Heart left ventricle (tissue), 16 donors: ENCODE measurements at regions not wholly inside any gene's neighbourhood (a gene's known extent, or its start where the extent isn't known, plus 50 kb on each side); places are given as distances from the start of the nearest gene placed in this dataset.

Experiments
- ATAC-seq, 4 donors: fragments of 200-7000 bp; cut with Tn5 transposase; one replicate each; pipeline ENCODE4 v1.9.1; 2020 to 2022; ENCODE audit warnings: moderate library complexity in 4 of 4, mild to moderate bottlenecking in 3 of 4, moderate number of reproducible peaks in 1 of 4
- DNase-seq, 5 donors: peaks; one replicate each; pipeline ENCODE4 v3.0.0-alpha.2; 2020
- H3K27ac ChIP-seq, 12 donors: fragments of 200-600 bp; sonication (generic) in 4 of 12; one replicate each; pipeline versions ENCODE4 v1.5.0 to v1.8.0; 2016 to 2022; ENCODE audit warnings: mild to moderate bottlenecking in 2 of 12
- H3K27me3 ChIP-seq, 9 donors: fragments of 200-600 bp; sonication (generic) in 2 of 9; one replicate each; pipeline versions ENCODE4 v1.5.1 to v1.8.0; 2016 to 2022; ENCODE audit warnings: mild to moderate bottlenecking in 3 of 9
- H3K36me3 ChIP-seq, 9 donors: fragments of 200-600 bp; sonication (generic) in 2 of 9; one replicate each; pipeline versions ENCODE4 v1.5.0 to v1.8.0; 2018 to 2022; ENCODE audit warnings: mild to moderate bottlenecking in 2 of 9
- H3K4me1 ChIP-seq, 12 donors: fragments of 200-600 bp; sonication (generic) in 4 of 12; one replicate each; pipeline versions ENCODE4 v1.5.0 to v1.8.0; 2016 to 2022; ENCODE audit warnings: mild to moderate bottlenecking in 3 of 12
- H3K4me3 ChIP-seq, 12 donors: fragments of 200-600 bp; sonication (generic) in 4 of 12; one replicate each; pipeline versions ENCODE4 v1.5.0 to v1.8.0; 2017 to 2022; ENCODE audit warnings: mild to moderate bottlenecking in 9 of 12, moderate library complexity in 4 of 12
- H3K9me3 ChIP-seq, 12 donors: fragments of 200-600 bp; sonication (generic) in 4 of 12; one replicate each; pipeline versions ENCODE4 v1.5.0 to v1.8.0; 2016 to 2022; ENCODE audit warnings: mild to moderate bottlenecking in 1 of 12
- CTCF ChIP-seq, 12 donors: fragments of 200-600 bp; sonication (generic) in 4 of 12; IDR thresholded peaks; one replicate each; pipeline versions ENCODE4 v1.5.0 to v1.8.0; 2018 to 2022; ENCODE audit warnings: antibody characterized with exemption in 12 of 12, mild to moderate bottlenecking in 5 of 12
- POLR2A ChIP-seq, 2 donors: fragments of 450-650 bp; IDR thresholded peaks; one replicate each; pipeline ENCODE4 v1.6.1; 2017; ENCODE audit warnings: antibody characterized with exemption in 2 of 2, mild to moderate bottlenecking in 2 of 2, moderate library complexity in 2 of 2
- WGBS, 4 donors: extraction: QIAGEN DNeasy Blood & Tissue Kit in 2 of 4; methylation state at CpG; one replicate each; pipeline versions ENCODE4 v1.1.5 to v1.1.7; 2013 to 2018; 5-methylcytosine and 5-hydroxymethylcytosine counted together
- intact Hi-C, 10 donors: fragments of 100-400 bp; cut with DNase I; formaldehyde crosslinking; loops; one replicate each; pipeline versions ENCODE4 v1.11.1 to v1.14.2; 2022
- donor health status: ischemic (EF 13 %, LVEDD 7.1; RV severe dilation, severe dysfunction).
- donor health status: healthy with polysubstance abuse.
- donor health status: DM: no; HTN: yes; CAD: no.
- donor health status: DM: no; HTN: no; CAD: no.
- donor health status: ischemic (EF 25% LVEDD 6.9; RV normal size, moderate dysfunction).
- donor health status: ischemic (EF 25% LVEDD 5.7; RV mildly dilated, moderate dysfunction).
- donor health status: healthy.
- donor health status: DM: yes; HTN: yes; CAD: no.
- donor health status: ischemic (EF 35%, LVEDD 5.7; RV mildly dilated, moderate dysfunction).
- donor health status: nonischemic (EF 11% LVEDD 7.7; RV severe dilation, severe dysfunction).
- donor health status: DM: yes; HTN: yes; CAD: no.
- donor health status: PGD.
- donor health status: ischemic (EF 29% LVEDD 5.4; RV normal size, mild dysfunction).
- donor health status: nonischemic (EF 23%, LVEDD 6.1; RV moderate dilation, normal function).

DNA sequence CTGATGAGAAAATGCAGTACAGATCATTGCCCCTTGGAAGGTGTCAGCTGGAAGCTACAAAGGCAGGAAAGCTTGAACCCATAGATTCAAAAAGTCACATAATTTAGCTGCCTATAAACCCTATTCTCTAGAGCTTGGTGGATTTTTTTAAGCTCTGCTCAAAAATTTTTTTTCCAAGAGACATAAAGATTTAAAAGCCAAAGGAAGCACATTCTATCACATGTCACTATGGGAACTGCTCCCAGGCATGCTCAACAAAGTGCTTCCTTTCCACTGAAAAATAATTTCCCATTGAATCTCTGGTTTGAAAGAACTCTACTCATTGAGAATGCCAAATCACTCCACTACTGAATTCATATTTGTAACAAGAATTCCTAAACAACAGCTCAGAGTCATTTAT, 419.8 kb downstream of the CETN3 start:
- Histone ChIP-seq H3K36me3 (no peaks in the 10 kb centered on the region), H3K27me3 (no peaks in the 10 kb centered on the region), H3K4me3 (no peak overlapping the region), H3K27ac (peak overlapping the region; percentile 41 to 85 (median 68)), H3K9me3 (peaks cover 0 to 6% (median 0%) of the 10 kb centered on the region in 12 donors), H3K4me1 (peaks cover 0 to 34% (median 17%) of the 10 kb centered on the region in 12 donors)
- DNase-seq (no peak), ATAC-seq (peak in 1 of 4 donors; percentile 13)
- intact Hi-C loops: loop anchor here in 5 of 10 donors (2.0 to 10.0 kb wide), 8 partner anchors 57 to 1255 kb away; partner anchors contain the start of gene MEF2C (in 2 of the 5)
- TF ChIP-seq CTCF (IDR thresholded peaks at IDR 0.05) (no peak), POLR2A (IDR thresholded peaks at IDR 0.05) (no peak)

DNA sequence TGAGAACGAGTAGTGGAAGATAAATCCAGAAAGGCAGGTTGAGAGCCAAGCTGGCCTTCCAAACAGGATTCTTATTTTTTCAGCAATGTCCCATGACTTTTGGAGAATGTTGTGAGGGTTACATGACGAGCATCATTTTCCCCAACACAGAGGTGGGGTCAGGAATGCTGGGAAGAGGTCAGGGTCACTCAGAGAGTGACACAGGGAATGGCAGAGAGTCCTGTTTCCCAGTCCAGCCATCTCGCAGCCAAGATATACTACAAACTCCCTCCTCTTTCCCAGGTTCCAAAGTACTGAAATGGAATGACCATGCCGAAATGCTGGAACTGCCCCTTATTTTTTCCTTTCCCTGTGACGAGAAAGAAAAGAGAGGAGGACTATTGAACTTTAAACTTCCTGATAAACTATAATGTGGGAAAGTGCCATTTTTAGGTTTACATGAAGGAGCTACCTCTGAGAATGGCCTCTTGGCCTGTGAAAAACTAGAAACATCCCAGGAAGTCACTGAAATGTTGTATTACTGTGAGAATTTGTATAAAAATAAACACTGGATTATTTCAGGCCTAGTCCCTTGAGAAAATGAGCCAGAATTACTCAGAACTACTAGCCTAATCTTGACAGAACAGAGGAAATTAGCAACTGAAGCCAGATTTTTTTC, 420.4 kb downstream of the CETN3 start:
- intact Hi-C loops: loop anchor here in 5 of 10 donors (2.0 to 10.0 kb wide), 5 partner anchors 56 to 1254 kb away; partner anchors contain the start of gene MEF2C (in 2 of the 5)
- Histone ChIP-seq H3K36me3 (no peaks in the 10 kb centered on the region), H3K4me3 (peak overlapping the region in 1 of 12 donors; percentile 1), H3K27ac (peak overlapping the region; percentile 41 to 85 (median 68)), H3K4me1 (peaks cover 0 to 34% (median 17%) of the 10 kb centered on the region in 12 donors), H3K9me3 (peaks cover 0 to 6% (median 0%) of the 10 kb centered on the region in 12 donors), H3K27me3 (no peaks in the 10 kb centered on the region)
- WGBS, 4 donors: 31 to 42% (median 37%) methylated on average over 5 of the region's 5 CpGs
- TF ChIP-seq CTCF (IDR thresholded peaks at IDR 0.05) (no peak), POLR2A (IDR thresholded peaks at IDR 0.05) (no peak)
- ATAC-seq: peak; percentile 74 to 91 (median 89)
- DNase-seq: peak in 4 of 5 donors; percentile 46 to 73 (median 55)

GRCh38 chr5:89988129-89988810, 421.3 kb downstream of the CETN3 start:
- 47 to 68% (median 54%) methylated on average over 5 of the region's 5 CpGs for WGBS, 4 donors
- DNase-seq: no peak
- H3K4me3 ChIP-seq: no peak overlapping the region
- no peak for TF ChIP-seq POLR2A (IDR thresholded peaks at IDR 0.05)
- no peak for TF ChIP-seq CTCF (IDR thresholded peaks at IDR 0.05)
- ATAC-seq: peak in 3 of 4 donors; percentile 40 to 67 (median 59)
- peak overlapping the region; percentile 41 to 85 (median 68) for H3K27ac ChIP-seq
- no peaks in the 10 kb centered on the region for H3K27me3 ChIP-seq
- peaks cover 0 to 6% (median 0%) of the 10 kb centered on the region in 12 donors for H3K9me3 ChIP-seq
- no peaks in the 10 kb centered on the region for H3K36me3 ChIP-seq
- intact Hi-C loops: loop anchor here in 5 of 10 donors (2.0 to 10.0 kb wide), 5 partner anchors 55 to 1253 kb away; partner anchors contain the start of gene MEF2C (in 2 of the 5)
- H3K4me1 ChIP-seq: peaks cover 0 to 34% (median 17%) of the 10 kb centered on the region in 12 donors

DNA sequence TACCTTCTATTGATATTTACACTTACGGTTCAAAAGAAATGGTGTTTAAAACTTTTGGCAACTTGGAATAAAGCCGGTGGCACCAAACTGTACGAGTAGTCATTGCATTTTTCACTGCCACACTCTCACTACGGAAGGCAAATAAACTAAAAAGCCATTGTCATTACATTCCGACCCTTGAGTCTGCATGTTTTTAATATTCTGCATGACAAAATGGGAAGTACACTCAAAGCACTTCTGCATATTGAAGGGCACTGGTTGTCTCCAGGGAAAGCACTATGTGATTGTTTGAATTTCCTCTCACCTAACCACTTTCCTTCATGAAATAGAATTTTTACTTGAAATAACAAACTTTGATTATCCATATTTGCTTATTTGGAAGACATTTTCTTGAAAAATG, 426.3 kb downstream of the CETN3 start:
- intact Hi-C loops: loop anchor here in 2 of 10 donors (10.0 kb wide), 2 partner anchors 1098 to 1248 kb away; partner anchors contain the start of gene MEF2C (in 2 of the 2)
- H3K4me1 ChIP-seq: peaks cover 0 to 15% (median 1%) of the 10 kb centered on the region in 12 donors
- no peak for TF ChIP-seq CTCF (IDR thresholded peaks at IDR 0.05)
- no peak for TF ChIP-seq POLR2A (IDR thresholded peaks at IDR 0.05)
- ATAC-seq: no peak
- H3K4me3 ChIP-seq: no peak overlapping the region
- H3K9me3 ChIP-seq: peaks cover 0 to 6% (median 0%) of the 10 kb centered on the region in 12 donors
- H3K27me3 ChIP-seq: no peaks in the 10 kb centered on the region
- 66 to 78% (median 75%) methylated on average over 5 of the region's 5 CpGs for WGBS, 4 donors
- H3K36me3 ChIP-seq: no peaks in the 10 kb centered on the region
- no peak overlapping the region for H3K27ac ChIP-seq
- DNase-seq: no peak
